H9 (cell line): ENCODE measurements at regions not wholly inside any gene's neighbourhood (a gene's known extent, or its start where the extent isn't known, plus 50 kb on each side); places are given as distances from the start of the nearest gene placed in this dataset.

Source experiments
- DNase-seq: peaks from one replicate; pipeline ENCODE4 v3.0.0-alpha.2; 2017
- H2AFZ ChIP-seq: one replicate; pipeline ENCODE4 v1.6.1; 2013; ENCODE audit warnings: mild to moderate bottlenecking, low read length, control low read depth, moderate library complexity
- H2AK5ac ChIP-seq: 2 replicates; pipeline ENCODE4 v1.6.1; 2013; ENCODE audit warnings: low read length, control low read depth, mixed read lengths; ENCODE audit not compliant: insufficient read length
- H2BK120ac ChIP-seq: one replicate; pipeline ENCODE4 v1.6.1; 2013; ENCODE audit warnings: low read depth, mild to moderate bottlenecking, low read length, control low read depth, inconsistent platforms; ENCODE audit not compliant: poor library complexity, severe bottlenecking
- H2BK12ac ChIP-seq: 2 replicates; pipeline ENCODE4 v1.6.1; 2013; ENCODE audit warnings: low read length, control low read depth, mixed read lengths, low read depth; ENCODE audit not compliant: insufficient read length
- H2BK15ac ChIP-seq: 2 replicates; pipeline ENCODE4 v1.6.1; 2013; ENCODE audit warnings: low read depth, low read length, control low read depth
- H2BK20ac ChIP-seq: one replicate; pipeline ENCODE4 v1.6.1; 2013; ENCODE audit warnings: low read depth, mild to moderate bottlenecking, low read length, control low read depth, inconsistent platforms; ENCODE audit not compliant: poor library complexity, severe bottlenecking
- H2BK5ac ChIP-seq: 2 replicates; pipeline ENCODE4 v1.6.1; 2013; ENCODE audit warnings: low read length, control low read depth, mixed read lengths; ENCODE audit not compliant: insufficient read length
- H3K14ac ChIP-seq: 2 replicates; pipeline ENCODE4 v1.6.1; 2013; ENCODE audit warnings: low read length, control low read depth; ENCODE audit not compliant: insufficient read depth
- H3K18ac ChIP-seq: 2 replicates; pipeline ENCODE4 v1.6.1; 2013; ENCODE audit warnings: low read depth, mild to moderate bottlenecking, mixed read lengths, low read length, control low read depth; ENCODE audit not compliant: insufficient read length
- H3K23ac ChIP-seq: 2 replicates; pipeline ENCODE4 v1.6.1; 2013; ENCODE audit warnings: low read length, control low read depth, mixed read lengths, low read depth; ENCODE audit not compliant: insufficient read length
- H3K23me2 ChIP-seq: 2 replicates; pipeline ENCODE4 v1.6.1; 2013; ENCODE audit warnings: low read depth, mild to moderate bottlenecking, mixed read lengths, low read length, control low read depth; ENCODE audit not compliant: insufficient read length, poor library complexity, severe bottlenecking
- H3K27ac ChIP-seq: 2 replicates; pipeline ENCODE4 v1.5.1; 2013; ENCODE audit warnings: low read length, control low read depth, mixed read lengths, low read depth; ENCODE audit not compliant: insufficient read length
- H3K27me3 ChIP-seq: 2 replicates; pipeline ENCODE4 v1.6.1; 2013; ENCODE audit warnings: low read length, control low read depth, inconsistent platforms; ENCODE audit not compliant: insufficient read depth
- H3K4ac ChIP-seq: 2 replicates; pipeline ENCODE4 v1.6.1; 2013; ENCODE audit warnings: low read depth, mild to moderate bottlenecking, control low read depth, inconsistent platforms, low read length, moderate library complexity
- H3K4me1 ChIP-seq: 2 replicates; pipeline ENCODE4 v1.6.1; 2013; ENCODE audit warnings: low read length, control low read depth, inconsistent platforms; ENCODE audit not compliant: insufficient read depth
- H3K4me2 ChIP-seq: 2 replicates; pipeline ENCODE4 v1.6.1; 2013; ENCODE audit warnings: low read length, control low read depth, mixed read lengths; ENCODE audit not compliant: insufficient read length, insufficient read depth
- H3K56ac ChIP-seq: 2 replicates; pipeline ENCODE4 v1.6.1; 2013; ENCODE audit warnings: low read depth, mild to moderate bottlenecking, mixed read lengths, low read length, control low read depth; ENCODE audit not compliant: insufficient read length
- H3K79me1 ChIP-seq: 2 replicates; pipeline ENCODE4 v1.6.1; 2013; ENCODE audit warnings: low read depth, mild to moderate bottlenecking, moderate library complexity, low read length, control low read depth, inconsistent platforms; ENCODE audit not compliant: insufficient read depth, poor library complexity, severe bottlenecking
- H3K79me2 ChIP-seq: 2 replicates; pipeline ENCODE4 v1.6.1; 2013; ENCODE audit warnings: low read length, control low read depth, inconsistent platforms; ENCODE audit not compliant: insufficient read depth
- H3K9ac ChIP-seq: 2 replicates; pipeline ENCODE4 v1.6.1; 2013; ENCODE audit warnings: low read length, control low read depth, mixed read lengths; ENCODE audit not compliant: insufficient read length; ENCODE audit errors: extremely low read depth
- H3K9me3 ChIP-seq: one replicate; pipeline ENCODE4 v1.6.1; 2013; ENCODE audit warnings: low read depth, low read length, inconsistent platforms; ENCODE audit not compliant: control insufficient read depth
- H3T11ph ChIP-seq: one replicate; pipeline ENCODE4 v1.6.1; 2013; ENCODE audit warnings: mild to moderate bottlenecking, low read length, control low read depth, inconsistent platforms
- H4K20me1 ChIP-seq: one replicate; pipeline ENCODE4 v1.6.1; 2013; ENCODE audit not compliant: control insufficient read depth, insufficient read length, insufficient read depth
- H4K5ac ChIP-seq: 2 replicates; pipeline ENCODE4 v1.6.1; 2013; ENCODE audit warnings: low read depth, mild to moderate bottlenecking, mixed read lengths, low read length, control low read depth; ENCODE audit not compliant: insufficient read length
- H4K8ac ChIP-seq: replicated peaks from 2 replicates; pipeline ENCODE4 v1.6.1; 2013; ENCODE audit warnings: low read length, control low read depth, mixed read lengths, low read depth; ENCODE audit not compliant: insufficient read length
- H4K91ac ChIP-seq: 2 replicates; pipeline ENCODE4 v1.6.1; 2013; ENCODE audit warnings: low read depth, mild to moderate bottlenecking, moderate library complexity, mixed read lengths, low read length, control low read depth; ENCODE audit not compliant: insufficient read length
- H3K27ac Mint-ChIP-seq, 3 experiments: 2 replicates in 2 of 3; 3 replicates in 1 of 3; pipeline ENCODE4 v1.8.0; 2020 to 2021; ENCODE audit warnings: mixed read lengths in 3 of 3, mild to moderate bottlenecking in 1 of 3, moderate library complexity in 1 of 3
- H3K27me3 Mint-ChIP-seq: 2 replicates; pipeline ENCODE4 v1.8.0; 2021; ENCODE audit warnings: low read depth, mild to moderate bottlenecking, moderate library complexity, mixed read lengths
- H3K36me3 Mint-ChIP-seq, 3 experiments: 2 replicates in 2 of 3; 3 replicates in 1 of 3; pipeline ENCODE4 v1.8.0; 2020 to 2021; ENCODE audit warnings: low read depth in 3 of 3, mixed read lengths in 3 of 3; ENCODE audit not compliant: insufficient read depth in 1 of 3
- H3K4me1 Mint-ChIP-seq, 2 experiments: 2 replicates each; pipeline ENCODE4 v1.8.0; 2020; ENCODE audit warnings: mixed read lengths in 2 of 2
- H3K4me3 Mint-ChIP-seq, 2 experiments: 2 replicates in 1 of 2; 3 replicates in 1 of 2; pipeline ENCODE4 v1.8.0; 2020 to 2021; ENCODE audit warnings: mild to moderate bottlenecking in 2 of 2, mixed read lengths in 2 of 2, moderate library complexity in 1 of 2
- H3K9me3 Mint-ChIP-seq, 2 experiments: 2 replicates in 1 of 2; 3 replicates in 1 of 2; pipeline ENCODE4 v1.8.0; 2020; ENCODE audit warnings: mild to moderate bottlenecking in 2 of 2, mixed read lengths in 2 of 2, moderate library complexity in 1 of 2
- CTCF ChIP-seq: fragments of 200-600 bp; sonication (generic); conservative IDR thresholded peaks from 3 replicates; pipeline ENCODE4 v1.8.0; 2021; ENCODE audit warnings: antibody characterized with exemption, mild to moderate bottlenecking
- WGBS: extraction: QIAGEN DNeasy Blood & Tissue Kit; methylation state at CpG from one replicate; pipeline ENCODE4 v1.1.7; 2013; ENCODE audit warnings: missing lambda C conversion rate, low lambda C conversion rate, mixed read lengths; ENCODE audit not compliant: insufficient read length; ENCODE audit errors: extremely low coverage; 5-methylcytosine and 5-hydroxymethylcytosine counted together

- no peak overlapping the region for H3K4me2 ChIP-seq
- WGBS = no CpG with 5 or more reads among the region's 7 CpGs
- no peak overlapping the region for H2BK12ac ChIP-seq
- H3K56ac ChIP-seq = no peak overlapping the region
- H4K8ac ChIP-seq = no peak overlapping the region
- H3K4me3 Mint-ChIP-seq = no peak overlapping the region
- no peaks in the 10 kb centered on the region for H3K79me1 ChIP-seq
- H3K9me3 ChIP-seq = no peaks in the 10 kb centered on the region
- H2BK20ac ChIP-seq = no peak overlapping the region
- no peak overlapping the region for H3K18ac ChIP-seq
- no peak overlapping the region for H2BK120ac ChIP-seq
- no peak overlapping the region for H2AK5ac ChIP-seq
- no peaks in the 10 kb centered on the region for H3K27me3 Mint-ChIP-seq
- no peak overlapping the region for H4K5ac ChIP-seq
- no peaks in the 10 kb centered on the region for H3K23me2 ChIP-seq
- no peaks in the 10 kb centered on the region for H3K9me3 Mint-ChIP-seq
- no peak overlapping the region for H3K14ac ChIP-seq
- no peaks in the 10 kb centered on the region for H3K27me3 ChIP-seq
- H3K4ac ChIP-seq = no peak overlapping the region
- H3K4me1 Mint-ChIP-seq = peaks cover 14 to 19% of the 10 kb centered on the region in 2 experiments
- no peak overlapping the region for H3T11ph ChIP-seq
- H3K36me3 Mint-ChIP-seq = no peaks in the 10 kb centered on the region
- H3K27ac ChIP-seq = no peak overlapping the region
- DNase-seq = no peak
- H2AFZ ChIP-seq = no peak overlapping the region
- no peak overlapping the region; a peak in 1 of 7 replicates for H3K27ac Mint-ChIP-seq
- no peaks in the 10 kb centered on the region for H3K79me2 ChIP-seq
- no peak overlapping the region for H4K91ac ChIP-seq
- H4K20me1 ChIP-seq = no peaks in the 10 kb centered on the region
- H2BK5ac ChIP-seq = no peak overlapping the region
- 0 out of 2 replicates have a peak, but pooled peaks cover 2% of the 10 kb centered on the region for H3K4me1 ChIP-seq
- no peak overlapping the region for H2BK15ac ChIP-seq
- TF ChIP-seq CTCF = no peak
- H3K23ac ChIP-seq = no peak overlapping the region
- no peak overlapping the region for H3K9ac ChIP-seq
Observed at GRCh38 chr7:24050991-24051560, 232.9 kb upstream of the NPY start.
